Activated CD8-positive, alpha-beta memory T cell treated with anti-CD3 and anti-CD28 coated beads for 4 hours (primary cell): ENCODE measurements at regions not wholly inside any gene's neighbourhood (a gene's known extent, or its start where the extent isn't known, plus 50 kb on each side); places are given as distances from the start of the nearest gene placed in this dataset.
"Not testable (repeated sequence)": the region's sequence is repeated elsewhere in the genome, so short reads cannot be mapped to it uniquely, and the experiment has no call there.

Experiments used
- DNase-seq, 2 donors: peaks; one replicate each; pipeline ENCODE4 v3.0.0-alpha.2; 2020; ENCODE audit warnings: low read depth in 2 of 2

GRCh38 chr15:77877869-77878577 lies 199.5 kb downstream of the TBC1D2B start:
- DNase-seq: no peak

- DNase-seq: not testable (repeated sequence)
Observed at GRCh38 chr15:77876107-77876820, 201.2 kb downstream of the TBC1D2B start.

DNA sequence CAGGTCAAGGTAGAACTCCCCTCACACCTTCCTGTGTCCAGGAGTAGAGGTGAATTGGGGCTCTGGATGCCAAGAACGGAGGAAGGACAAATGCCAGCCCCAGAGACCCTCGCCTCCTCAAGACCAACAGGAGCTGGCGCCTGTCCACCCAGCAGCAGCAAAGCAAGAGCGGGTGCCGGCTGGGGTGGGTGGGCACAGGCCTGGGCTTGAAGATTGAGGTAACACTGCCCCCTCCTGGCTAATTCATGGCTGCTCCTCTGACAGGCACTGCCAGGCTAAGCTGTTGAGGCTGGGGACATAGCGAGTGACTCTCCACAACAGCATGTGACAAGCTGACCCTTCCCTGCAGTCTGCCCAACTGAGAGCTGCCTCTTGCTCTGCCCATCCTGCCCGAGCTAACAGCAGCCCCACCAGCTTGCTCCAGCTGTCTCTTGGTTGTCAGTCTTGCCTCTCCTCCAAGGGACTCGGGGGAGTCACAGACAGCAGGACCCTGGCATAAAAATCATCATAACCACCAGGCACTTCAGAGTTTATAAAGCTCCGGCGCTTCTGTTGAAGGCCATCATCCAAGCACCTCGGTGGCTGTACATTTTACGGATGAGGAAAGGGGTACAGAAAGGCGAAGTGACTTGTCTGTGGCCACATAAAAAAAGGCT lies 202.3 kb downstream of the TBC1D2B start:
- DNase-seq: peak in 1 of 2 donors; percentile 3

DNA sequence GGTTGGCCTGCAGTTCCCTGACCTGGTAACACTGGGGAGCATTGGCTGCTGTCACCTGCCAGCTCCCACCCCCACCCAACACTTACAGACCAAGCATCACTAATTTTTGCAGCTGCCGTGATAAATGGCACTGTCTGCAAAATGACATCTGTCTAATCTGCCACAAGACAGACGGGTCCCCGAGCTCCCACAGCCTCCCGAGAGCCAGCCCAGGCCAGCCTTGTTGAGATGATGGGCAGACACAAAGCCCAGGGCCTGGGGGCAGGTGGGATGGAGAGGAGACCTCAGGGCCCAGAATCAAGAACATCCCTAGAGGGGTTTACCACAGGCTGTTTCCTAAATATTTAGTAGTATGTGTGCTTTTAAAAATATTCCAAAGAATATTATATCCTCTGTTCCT lies 203.4 kb downstream of the TBC1D2B start:
- no peak for DNase-seq

DNA sequence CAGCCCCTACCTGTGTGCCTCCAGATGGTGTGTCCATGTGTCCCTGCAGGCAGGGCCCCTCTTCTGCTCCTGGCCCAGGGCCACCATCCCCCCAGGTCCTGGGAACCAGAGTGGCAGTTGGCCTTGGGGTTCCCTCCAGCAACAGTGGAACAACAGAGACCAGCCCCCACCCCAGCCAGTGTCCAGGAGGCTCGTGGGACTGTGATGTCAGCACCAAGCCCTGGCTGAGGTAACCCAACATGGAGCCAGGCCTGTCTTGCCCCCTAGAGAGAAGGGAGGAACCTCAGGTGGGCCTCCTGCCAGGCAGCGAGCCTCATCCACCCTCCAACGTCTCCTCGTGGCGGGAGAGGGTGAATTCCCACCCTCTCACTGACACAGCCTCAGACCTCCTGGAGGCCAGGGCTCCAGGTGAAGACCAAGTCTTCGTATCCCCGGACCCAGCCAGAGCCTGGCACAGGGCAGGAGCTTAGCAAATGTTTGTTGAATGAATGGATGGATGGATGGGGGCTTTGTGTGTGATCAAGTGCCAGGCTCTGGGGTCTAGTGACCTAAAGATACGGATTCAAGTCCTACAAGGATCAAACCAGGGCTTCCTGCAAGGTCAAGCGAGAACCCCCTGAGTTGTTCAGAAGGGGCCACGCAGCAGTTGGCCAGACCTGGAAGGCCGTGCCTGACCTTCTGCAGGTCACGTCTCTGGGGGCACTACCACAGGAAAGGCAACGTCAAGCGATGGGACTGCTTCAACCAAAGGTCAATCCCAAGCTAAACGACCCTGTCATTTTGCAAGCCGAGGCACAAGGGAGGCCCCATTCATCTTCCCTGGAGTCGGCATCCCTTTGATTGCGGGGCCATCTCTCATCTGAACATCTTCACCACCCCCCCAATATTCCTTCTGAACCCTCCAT lies 204.7 kb downstream of the TBC1D2B start:
- not testable (repeated sequence) for DNase-seq

GRCh38 chr15:77871852-77872371 lies 205.6 kb downstream of the TBC1D2B start:
- DNase-seq: no peak

GRCh38 chr15:77870195-77871065 lies 207.1 kb downstream of the TBC1D2B start:
- no peak for DNase-seq

DNA sequence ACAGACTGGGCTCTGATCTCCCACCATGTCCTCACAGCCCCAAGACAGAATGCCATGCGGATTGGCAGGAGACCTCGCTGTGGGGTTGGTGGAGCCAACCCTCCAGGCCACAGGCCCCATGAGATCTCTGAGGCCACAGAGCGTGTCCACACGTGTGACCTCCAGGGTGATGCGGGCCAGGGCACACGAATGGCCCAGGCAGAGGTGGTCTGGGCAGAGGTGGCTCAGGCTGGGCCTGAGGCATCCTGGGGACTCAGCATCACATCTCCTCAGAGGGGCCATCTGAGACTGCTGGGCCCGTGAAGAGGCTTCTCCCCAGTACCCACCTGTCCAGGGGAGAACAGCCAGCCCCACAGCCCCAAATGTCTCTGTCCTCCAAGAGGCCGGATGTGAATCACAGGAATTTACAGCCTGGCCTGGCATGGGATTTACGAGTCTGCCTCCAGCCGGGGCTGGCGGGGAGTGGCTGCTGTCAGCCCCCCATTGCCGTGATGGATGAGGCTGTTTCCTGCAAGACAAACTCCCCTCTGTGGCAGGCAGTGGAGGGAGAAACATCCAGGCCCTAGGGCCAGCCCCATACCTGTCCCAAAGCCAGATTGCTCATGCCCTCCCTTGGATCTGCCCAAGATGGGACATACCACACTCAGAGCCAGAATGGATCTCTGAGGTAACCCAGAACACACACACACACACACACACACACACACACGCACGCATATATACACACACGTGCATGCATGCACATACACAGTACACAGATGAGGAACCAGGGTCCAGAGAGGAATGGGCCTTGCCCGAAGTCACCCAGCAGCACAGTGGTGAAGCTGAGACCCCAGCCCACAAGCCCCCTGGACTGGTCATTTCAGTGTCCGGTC lies 208.3 kb downstream of the TBC1D2B start:
- DNase-seq: no peak

DNA sequence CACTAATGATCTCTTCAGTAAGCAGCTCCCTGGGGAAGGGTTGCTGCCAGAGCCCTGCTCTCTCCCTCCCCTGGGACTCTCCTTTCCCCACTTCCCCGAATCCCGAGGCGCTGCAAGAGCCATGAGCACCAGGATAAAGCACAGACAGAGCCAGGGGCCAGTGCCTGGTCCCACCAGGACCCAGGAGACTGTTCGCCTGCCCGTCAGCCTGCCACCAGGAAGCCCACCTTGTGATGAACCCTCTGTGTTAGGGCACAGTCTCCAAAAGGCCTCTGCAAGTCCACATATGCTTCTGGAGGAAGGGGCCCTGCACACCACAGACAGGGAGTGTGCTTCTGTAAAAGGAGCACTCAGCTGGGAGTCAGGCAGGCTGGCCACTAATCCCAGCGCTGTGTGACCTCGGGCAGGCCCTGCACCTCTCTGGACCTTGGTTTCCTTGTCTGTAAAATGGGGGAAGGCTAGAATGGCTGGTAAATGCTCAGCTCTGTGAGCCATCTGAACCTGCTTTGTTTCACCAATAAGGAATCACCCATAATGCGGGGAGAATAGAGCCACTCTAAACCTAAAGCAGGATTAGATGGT lies 209.4 kb downstream of the TBC1D2B start:
- not testable (repeated sequence) for DNase-seq

DNA sequence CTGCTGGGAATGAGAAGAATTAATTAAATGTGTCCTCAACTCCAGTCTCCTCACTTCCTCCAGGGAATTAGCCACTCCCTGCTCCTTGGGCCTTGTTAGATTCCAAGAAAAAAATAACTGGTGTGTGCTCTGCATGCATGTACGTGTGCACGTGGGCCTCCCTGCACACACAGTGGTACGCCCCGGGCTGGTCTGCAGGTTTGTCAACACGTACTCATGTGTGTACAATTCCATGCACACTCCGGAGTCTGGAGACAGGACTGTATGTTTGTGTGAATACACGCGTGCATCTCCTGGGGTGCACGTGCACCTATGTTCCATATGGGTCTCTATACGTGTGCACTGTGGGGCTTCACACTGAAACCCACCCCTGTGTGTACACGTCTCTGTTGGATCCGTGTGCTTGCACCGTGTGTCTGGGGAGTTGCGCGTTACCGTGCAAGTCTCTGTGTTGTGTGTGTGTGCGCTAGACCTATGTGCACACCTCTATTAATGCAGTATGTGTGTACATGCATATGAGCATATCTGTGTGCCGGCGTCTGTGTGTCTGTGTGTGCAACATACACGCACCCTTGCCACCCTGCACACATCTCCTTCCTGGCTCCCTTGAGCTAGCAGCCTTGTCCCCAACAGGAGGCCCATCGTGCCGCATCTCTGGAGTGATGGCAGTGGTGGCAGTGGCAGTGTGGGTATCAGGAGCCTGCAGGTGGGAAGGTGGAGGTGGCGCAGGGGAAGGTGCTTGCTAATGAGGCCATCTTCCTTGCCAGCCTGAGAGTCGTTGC lies 210.1 kb downstream of the TBC1D2B start:
- no peak for DNase-seq

GRCh38 chr15:77866596-77867125 lies 210.8 kb downstream of the TBC1D2B start:
- DNase-seq: no peak

DNA sequence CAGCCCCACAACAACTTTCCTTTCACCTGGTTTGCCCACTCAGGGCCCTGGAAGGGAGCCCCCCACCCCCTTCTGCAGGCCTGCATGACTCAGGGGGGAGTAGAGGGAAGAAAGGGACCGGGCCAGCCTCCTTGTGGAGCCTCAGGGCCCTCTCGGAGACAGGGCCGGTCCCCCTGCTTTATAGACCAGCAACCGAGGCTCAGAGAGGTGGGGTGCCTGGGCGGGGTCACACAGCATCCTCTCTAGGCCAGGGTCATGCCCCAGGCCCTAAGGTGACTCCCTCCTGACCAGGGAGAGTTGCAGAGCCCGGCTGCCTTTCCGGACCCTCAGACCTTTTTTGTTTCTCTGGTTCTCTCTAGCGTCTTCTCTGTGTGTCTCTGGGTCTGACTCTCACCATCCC lies 211.3 kb downstream of the TBC1D2B start:
- DNase-seq: no peak

DNA sequence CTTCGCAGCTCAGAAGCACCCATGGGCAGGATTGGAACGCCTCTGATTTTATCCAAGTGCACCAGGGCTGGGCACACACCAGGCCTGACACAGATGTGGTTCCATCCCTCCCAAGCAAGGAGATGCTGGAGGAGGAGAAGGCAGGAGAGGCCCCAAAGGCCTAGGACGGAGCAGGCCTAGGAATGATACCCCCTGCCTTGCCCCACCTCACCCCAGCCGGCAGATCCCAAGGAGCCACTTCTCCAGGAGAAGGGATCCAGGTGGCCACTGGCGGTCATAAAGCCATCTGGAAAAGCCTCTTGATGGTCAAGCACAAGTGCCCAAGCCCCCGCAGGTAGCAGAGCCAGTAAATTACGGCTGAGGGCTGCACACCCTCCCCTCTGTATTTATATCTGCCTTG lies 211.8 kb downstream of the TBC1D2B start:
- DNase-seq: no peak

GRCh38 chr15:77865106-77865610 lies 212.4 kb downstream of the TBC1D2B start:
- no peak for DNase-seq

- DNase-seq: no peak
Observed at GRCh38 chr15:77864211-77865105, 213.1 kb downstream of the TBC1D2B start.

DNA sequence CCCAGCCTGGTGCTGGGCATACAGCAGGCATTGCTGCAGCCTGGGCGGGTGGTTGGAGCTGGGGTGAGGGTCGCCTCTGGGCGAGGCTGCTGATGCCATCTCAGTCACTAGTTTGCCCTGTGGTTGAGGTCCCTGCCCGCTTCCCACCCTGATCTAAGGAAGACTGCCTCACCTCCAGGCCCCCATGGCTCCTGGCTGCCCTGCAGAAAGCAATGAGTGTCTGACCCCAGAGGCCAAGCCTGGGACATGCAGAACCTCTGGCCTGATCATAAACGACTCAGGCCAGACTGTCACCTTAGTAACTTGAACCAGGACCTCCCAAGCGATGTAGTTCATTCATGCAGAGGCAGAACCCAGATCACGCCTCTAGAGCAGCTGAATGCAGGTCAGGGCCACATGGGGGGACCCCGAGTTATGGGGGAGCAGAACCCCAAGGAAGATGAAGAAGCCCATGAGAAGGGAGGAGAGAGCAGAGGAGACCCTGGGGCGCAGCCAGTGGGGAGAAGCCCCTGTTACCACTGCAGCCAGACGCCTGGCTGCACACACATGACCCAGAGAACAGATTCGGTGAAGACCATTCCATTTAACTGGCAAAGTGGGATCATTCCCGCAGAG lies 213.9 kb downstream of the TBC1D2B start:
- DNase-seq: no peak
